Activated B cell treated with CpG ODN at 0.5 μM for 24 hours (primary cell): ENCODE measurements at regions not wholly inside any gene's neighbourhood (a gene's known extent, or its start where the extent isn't known, plus 50 kb on each side); places are given as distances from the start of the nearest gene placed in this dataset.
"Not testable (repeated sequence)": the region's sequence is repeated elsewhere in the genome, so short reads cannot be mapped to it uniquely, and the experiment has no call there.

ENCODE experiments used
- ATAC-seq: fragments of 200-7000 bp; cut with Tn5 transposase; one replicate; pipeline ENCODE4 v1.10.0; 2021; ENCODE audit warnings: low read depth, mild to moderate bottlenecking, moderate library complexity
- CTCF ChIA-PET: fragments of 350-600 bp; sonication (Branson Sonifier 250); formaldehyde crosslinking; loops from one replicate; lab custom pipeline; 2021; ENCODE audit warnings: antibody characterized with exemption; lab: Charles Lee
- POLR2A ChIA-PET: fragments of 350-600 bp; sonication (Branson Sonifier 250); formaldehyde crosslinking; loops from one replicate; lab custom pipeline; 2021; ENCODE audit warnings: antibody characterized with exemption; lab: Charles Lee
- DNase-seq: peaks from one replicate; pipeline ENCODE4 v3.0.0; 2022
- H3K27ac Mint-ChIP-seq: one replicate; pipeline ENCODE4 v1.8.0; 2020; ENCODE audit warnings: mixed read lengths
- H3K27me3 Mint-ChIP-seq: one replicate; pipeline ENCODE4 v1.8.0; 2021; ENCODE audit warnings: mixed read lengths
- H3K36me3 Mint-ChIP-seq: one replicate; pipeline ENCODE4 v1.8.0; 2021; ENCODE audit warnings: low read depth, mixed read lengths
- H3K4me1 Mint-ChIP-seq: one replicate; pipeline ENCODE4 v1.8.0; 2021; ENCODE audit warnings: mixed read lengths
- H3K4me3 Mint-ChIP-seq: one replicate; pipeline ENCODE4 v1.8.0; 2020; ENCODE audit warnings: mild to moderate bottlenecking, mixed read lengths
- H3K9me3 Mint-ChIP-seq: one replicate; pipeline ENCODE4 v1.8.0; 2020; ENCODE audit warnings: mixed read lengths
- CTCF ChIP-seq: fragments of 200-600 bp; IDR thresholded peaks from one replicate; pipeline ENCODE4 v1.8.0; 2022; ENCODE audit warnings: antibody characterized with exemption, mild to moderate bottlenecking
- intact Hi-C: fragments of 100-400 bp; cut with micrococcal nuclease; formaldehyde crosslinking; loops from one replicate; pipeline ENCODE4 v1.15.1; 2024

- Mint-ChIP-seq H3K27ac (no peak overlapping the region), H3K27me3 (peaks cover 3% of the 10 kb centered on the region), H3K4me3 (no peak overlapping the region), H3K9me3 (peaks cover 10% of the 10 kb centered on the region), H3K4me1 (peaks cover 8% of the 10 kb centered on the region), H3K36me3 (no peaks in the 10 kb centered on the region)
- DNase-seq (no peak), ATAC-seq (no peak)
- CTCF ChIA-PET: interaction anchor here (0.9 to 8.8 kb wide), 28 partner anchors 14 to 426 kb away, joined by 3 to 265 read pairs (median 6); partner anchors contain the start of gene GNAZ
- no peak for TF ChIP-seq CTCF
- intact Hi-C loops: no loop called here
- POLR2A ChIA-PET: interaction anchor here (1.5 kb wide), 1 partner anchor 168 kb away, joined by 10 read pairs; no protein-coding TSS in a partner anchor
Measured at GRCh38 chr22:22960307-22960706, 72.7 kb downstream of the IGLL5 start.

- ATAC-seq (no peak), DNase-seq (no peak)
- CTCF ChIA-PET: interaction anchor here (0.9 to 8.8 kb wide), 4 partner anchors 12 to 212 kb away, joined by 4 to 265 read pairs (median 14); no protein-coding TSS in a partner anchor
- no peaks in the 10 kb centered on the region for H3K4me1 Mint-ChIP-seq
- no peak overlapping the region for H3K4me3 Mint-ChIP-seq
- POLR2A ChIA-PET: no interaction called here
- no peak for TF ChIP-seq CTCF
- H3K27me3 Mint-ChIP-seq: peaks cover 8% of the 10 kb centered on the region
- H3K9me3 Mint-ChIP-seq: peaks cover 10% of the 10 kb centered on the region
- intact Hi-C loops: no loop called here
- no peaks in the 10 kb centered on the region for H3K36me3 Mint-ChIP-seq
- H3K27ac Mint-ChIP-seq: no peak overlapping the region
Measured at GRCh38 chr22:22961574-22961973, 74.0 kb downstream of the IGLL5 start.

GRCh38 chr22:22968366-22968765 lies 80.8 kb downstream of the IGLL5 start:
- POLR2A ChIA-PET: no interaction called here
- DNase-seq (no peak), ATAC-seq (no peak)
- CTCF ChIA-PET: interaction anchor here (0.6 to 1.6 kb wide), 2 partner anchors 160 to 301 kb away, joined by 3 to 5 read pairs; no protein-coding TSS in a partner anchor
- TF ChIP-seq CTCF: no peak
- no peak overlapping the region for H3K4me3 Mint-ChIP-seq
- peaks cover 8% of the 10 kb centered on the region for H3K4me1 Mint-ChIP-seq
- H3K27me3 Mint-ChIP-seq: peaks cover 36% of the 10 kb centered on the region
- H3K27ac Mint-ChIP-seq: no peak overlapping the region
- no peaks in the 10 kb centered on the region for H3K36me3 Mint-ChIP-seq
- H3K9me3 Mint-ChIP-seq: no peaks in the 10 kb centered on the region
- intact Hi-C loops: no loop called here

GRCh38 chr22:22972605-22973004 lies 85.0 kb downstream of the IGLL5 start:
- H3K36me3 Mint-ChIP-seq, H3K4me3 Mint-ChIP-seq, H3K9me3 Mint-ChIP-seq, H3K27ac Mint-ChIP-seq, intact Hi-C loops, H3K4me1 Mint-ChIP-seq, POLR2A ChIA-PET, ATAC-seq, DNase-seq: not testable (repeated sequence)
- H3K27me3 Mint-ChIP-seq: peaks cover 32% of the 10 kb centered on the region
- CTCF ChIA-PET: interaction anchor here (2.9 kb wide), 1 partner anchor 12 kb away, joined by 9 read pairs; no protein-coding TSS in a partner anchor

- POLR2A ChIA-PET: no interaction called here
- Mint-ChIP-seq H3K27me3 (peaks cover 26% of the 10 kb centered on the region), H3K4me1 (peaks cover 8% of the 10 kb centered on the region), H3K36me3 (no peaks in the 10 kb centered on the region), H3K27ac (no peak overlapping the region), H3K9me3 (no peaks in the 10 kb centered on the region), H3K4me3 (no peak overlapping the region)
- CTCF ChIA-PET: interaction anchor here (2.9 kb wide), 1 partner anchor 13 kb away, joined by 9 read pairs; no protein-coding TSS in a partner anchor
- no peak for TF ChIP-seq CTCF
- no peak for ATAC-seq
- intact Hi-C loops: no loop called here
- no peak for DNase-seq
Measured at GRCh38 chr22:22973336-22973735, 85.7 kb downstream of the IGLL5 start.
